Hepatocyte (in vitro differentiated cells): ENCODE measurements at regions not wholly inside any gene's neighbourhood (a gene's known extent, or its start where the extent isn't known, plus 50 kb on each side); places are given as distances from the start of the nearest gene placed in this dataset.

Experiments used
- DNase-seq: peaks from one replicate; pipeline ENCODE4 v3.0.0-alpha.2; 2016; ENCODE audit warnings: low spot score
- H2AFZ ChIP-seq: fragments of 200-600 bp; sonication (generic); 2 replicates; pipeline ENCODE4 v1.6.0; 2016; ENCODE audit warnings: antibody characterized with exemption, mild to moderate bottlenecking
- H3K27ac ChIP-seq: fragments of 200-600 bp; sonication (generic); 2 replicates; pipeline ENCODE4 v1.5.1; 2016; ENCODE audit warnings: mild to moderate bottlenecking
- H3K27me3 ChIP-seq: fragments of 200-600 bp; sonication (generic); 2 replicates; pipeline ENCODE4 v1.6.1; 2016
- H3K36me3 ChIP-seq: fragments of 200-600 bp; sonication (generic); replicated peaks from 2 replicates; pipeline ENCODE4 v1.5.1; 2016; ENCODE audit warnings: low read depth; ENCODE audit not compliant: insufficient read depth
- H3K4me1 ChIP-seq: fragments of 200-600 bp; sonication (generic); 2 replicates; pipeline ENCODE4 v1.5.1; 2016; ENCODE audit warnings: mild to moderate bottlenecking, moderate library complexity; ENCODE audit not compliant: insufficient read depth
- H3K4me2 ChIP-seq: fragments of 200-600 bp; sonication (generic); 2 replicates; pipeline ENCODE4 v1.6.0; 2016
- H3K4me3 ChIP-seq: fragments of 200-600 bp; sonication (generic); 2 replicates; pipeline ENCODE4 v1.5.1; 2016; ENCODE audit warnings: mild to moderate bottlenecking
- H3K79me2 ChIP-seq: fragments of 200-600 bp; sonication (generic); 2 replicates; pipeline ENCODE4 v1.6.0; 2017; ENCODE audit warnings: mild to moderate bottlenecking
- H3K9me2 ChIP-seq: fragments of 200-600 bp; sonication (generic); replicated peaks from 2 replicates; pipeline ENCODE4 v1.6.0; 2017; ENCODE audit warnings: mild to moderate bottlenecking; ENCODE audit not compliant: insufficient read depth
- H3K9me3 ChIP-seq: fragments of 200-600 bp; sonication (generic); 2 replicates; pipeline ENCODE4 v1.5.1; 2016; ENCODE audit warnings: low read depth, mild to moderate bottlenecking
- H4K20me1 ChIP-seq: fragments of 200-600 bp; sonication (generic); 2 replicates; pipeline ENCODE4 v1.6.0; 2016; ENCODE audit warnings: mild to moderate bottlenecking; ENCODE audit not compliant: insufficient read depth, poor library complexity, severe bottlenecking
- EZH2 ChIP-seq: fragments of 200-600 bp; sonication (generic); IDR thresholded peaks from 2 replicates; pipeline ENCODE4 v1.6.1; 2016; ENCODE audit warnings: antibody characterized with exemption, mild to moderate bottlenecking, borderline replicate concordance
- EZH2phosphoT487 ChIP-seq: fragments of 200-600 bp; sonication (generic); IDR thresholded peaks from one replicate; pipeline ENCODE4 v1.6.1; 2018; ENCODE audit warnings: antibody characterized with exemption, mild to moderate bottlenecking, low read depth, moderate library complexity; ENCODE audit not compliant: unreplicated experiment, severe bottlenecking
- WGBS: methylation state at CpG from one replicate; pipeline ENCODE4 v1.1.6; 2016; ENCODE audit warnings: low lambda C conversion rate; ENCODE audit errors: missing lambda C conversion rate; 5-methylcytosine and 5-hydroxymethylcytosine counted together
- TF ChIP-seq, protein P1 (sequence below): fragments of 200-600 bp; sonication (generic); IDR thresholded peaks from 2 replicates; pipeline ENCODE4 v1.5.1; 2016; ENCODE audit warnings: antibody characterized with exemption, mild to moderate bottlenecking; ENCODE audit not compliant: poor library complexity

DNA sequence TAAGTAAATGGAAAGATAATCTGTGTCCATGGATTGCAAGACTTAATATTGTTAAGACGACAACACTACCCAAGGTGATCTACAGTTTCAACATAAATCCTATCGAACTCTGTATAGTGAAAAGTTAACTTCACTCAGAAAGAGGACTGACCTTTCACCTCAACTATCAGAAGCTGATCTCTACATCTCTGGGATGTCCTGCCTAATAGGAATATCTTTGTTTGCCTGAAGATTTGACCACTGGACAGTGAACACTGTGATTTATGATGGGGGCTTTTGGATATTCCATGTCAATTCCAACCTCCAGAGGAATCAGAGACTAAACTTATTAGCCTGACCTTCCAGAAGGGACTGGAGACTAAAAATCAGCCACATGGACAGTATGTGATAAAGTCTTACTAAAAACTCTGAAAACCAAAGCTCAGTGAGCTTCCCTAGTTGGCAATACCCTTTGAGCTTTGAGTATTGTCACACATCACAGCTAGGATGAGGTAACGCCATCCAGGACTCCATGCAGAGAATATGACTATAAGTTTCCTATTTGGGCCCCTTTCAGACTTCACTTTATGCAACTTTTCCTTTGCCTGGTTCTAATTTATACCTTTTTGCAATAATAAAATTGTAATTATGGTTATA lies 164.9 kb upstream of the SETMAR start:
- no peaks in the 10 kb centered on the region for H3K36me3 ChIP-seq
- no peak for DNase-seq
- no peaks in the 10 kb centered on the region for H4K20me1 ChIP-seq
- H3K79me2 ChIP-seq = no peaks in the 10 kb centered on the region
- TF ChIP-seq EZH2phosphoT487 (no peak), EZH2 (no peak)
- TF ChIP-seq, protein P1, sequence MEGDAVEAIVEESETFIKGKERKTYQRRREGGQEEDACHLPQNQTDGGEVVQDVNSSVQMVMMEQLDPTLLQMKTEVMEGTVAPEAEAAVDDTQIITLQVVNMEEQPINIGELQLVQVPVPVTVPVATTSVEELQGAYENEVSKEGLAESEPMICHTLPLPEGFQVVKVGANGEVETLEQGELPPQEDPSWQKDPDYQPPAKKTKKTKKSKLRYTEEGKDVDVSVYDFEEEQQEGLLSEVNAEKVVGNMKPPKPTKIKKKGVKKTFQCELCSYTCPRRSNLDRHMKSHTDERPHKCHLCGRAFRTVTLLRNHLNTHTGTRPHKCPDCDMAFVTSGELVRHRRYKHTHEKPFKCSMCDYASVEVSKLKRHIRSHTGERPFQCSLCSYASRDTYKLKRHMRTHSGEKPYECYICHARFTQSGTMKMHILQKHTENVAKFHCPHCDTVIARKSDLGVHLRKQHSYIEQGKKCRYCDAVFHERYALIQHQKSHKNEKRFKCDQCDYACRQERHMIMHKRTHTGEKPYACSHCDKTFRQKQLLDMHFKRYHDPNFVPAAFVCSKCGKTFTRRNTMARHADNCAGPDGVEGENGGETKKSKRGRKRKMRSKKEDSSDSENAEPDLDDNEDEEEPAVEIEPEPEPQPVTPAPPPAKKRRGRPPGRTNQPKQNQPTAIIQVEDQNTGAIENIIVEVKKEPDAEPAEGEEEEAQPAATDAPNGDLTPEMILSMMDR = no peak
- H3K9me3 ChIP-seq = no peaks in the 10 kb centered on the region
- H3K4me1 ChIP-seq = peaks cover 12% of the 10 kb centered on the region
- no peaks in the 10 kb centered on the region for H3K27me3 ChIP-seq
- H2AFZ ChIP-seq = no peak overlapping the region
- WGBS = 67% methylated on average over 3 of the region's 3 CpGs
- H3K4me2 ChIP-seq = no peak overlapping the region
- no peak overlapping the region for H3K4me3 ChIP-seq
- peak overlapping the region; percentile 50 for H3K27ac ChIP-seq
- H3K9me2 ChIP-seq = no peaks in the 10 kb centered on the region

DNA sequence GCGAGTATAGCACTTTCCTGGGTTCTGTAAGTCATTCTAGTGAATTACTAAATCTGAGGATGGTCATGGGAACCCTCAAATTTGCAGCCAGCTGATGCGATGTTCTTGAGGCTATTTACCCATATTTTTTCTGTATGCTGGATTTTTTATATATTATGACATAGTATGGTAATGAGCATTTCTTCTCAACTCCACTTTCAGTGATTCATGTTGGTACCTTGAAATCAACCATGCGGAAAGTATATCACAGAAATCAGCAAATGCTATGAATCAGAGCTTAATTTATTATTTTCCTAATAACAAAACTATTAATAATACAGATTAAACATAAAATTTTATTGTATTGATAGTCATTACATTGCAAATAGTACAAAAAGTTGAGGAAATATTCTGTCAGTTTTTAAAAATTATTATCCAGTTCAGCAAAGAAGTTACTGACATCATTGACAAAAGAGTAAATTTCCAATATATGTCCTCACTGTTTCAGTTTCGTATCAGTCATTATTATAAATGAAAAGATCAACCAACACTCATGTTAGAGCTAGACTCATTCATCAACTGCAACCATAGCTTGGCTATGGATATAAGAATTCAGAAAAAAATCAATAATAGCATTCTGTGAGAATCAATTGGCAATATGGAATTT lies 164.3 kb upstream of the SETMAR start:
- no peak overlapping the region for H2AFZ ChIP-seq
- peaks cover 12% of the 10 kb centered on the region for H3K4me1 ChIP-seq
- H3K4me2 ChIP-seq = no peak overlapping the region
- no peaks in the 10 kb centered on the region for H3K79me2 ChIP-seq
- no peaks in the 10 kb centered on the region for H3K27me3 ChIP-seq
- H3K9me3 ChIP-seq = no peaks in the 10 kb centered on the region
- no peak overlapping the region for H3K27ac ChIP-seq
- TF ChIP-seq EZH2 (no peak), EZH2phosphoT487 (no peak)
- TF ChIP-seq, protein P1 = no peak
- H3K9me2 ChIP-seq = no peaks in the 10 kb centered on the region
- WGBS = 93% methylated on average over 4 of the region's 4 CpGs
- no peaks in the 10 kb centered on the region for H4K20me1 ChIP-seq
- DNase-seq = no peak
- no peak overlapping the region for H3K4me3 ChIP-seq
- no peaks in the 10 kb centered on the region for H3K36me3 ChIP-seq

DNA sequence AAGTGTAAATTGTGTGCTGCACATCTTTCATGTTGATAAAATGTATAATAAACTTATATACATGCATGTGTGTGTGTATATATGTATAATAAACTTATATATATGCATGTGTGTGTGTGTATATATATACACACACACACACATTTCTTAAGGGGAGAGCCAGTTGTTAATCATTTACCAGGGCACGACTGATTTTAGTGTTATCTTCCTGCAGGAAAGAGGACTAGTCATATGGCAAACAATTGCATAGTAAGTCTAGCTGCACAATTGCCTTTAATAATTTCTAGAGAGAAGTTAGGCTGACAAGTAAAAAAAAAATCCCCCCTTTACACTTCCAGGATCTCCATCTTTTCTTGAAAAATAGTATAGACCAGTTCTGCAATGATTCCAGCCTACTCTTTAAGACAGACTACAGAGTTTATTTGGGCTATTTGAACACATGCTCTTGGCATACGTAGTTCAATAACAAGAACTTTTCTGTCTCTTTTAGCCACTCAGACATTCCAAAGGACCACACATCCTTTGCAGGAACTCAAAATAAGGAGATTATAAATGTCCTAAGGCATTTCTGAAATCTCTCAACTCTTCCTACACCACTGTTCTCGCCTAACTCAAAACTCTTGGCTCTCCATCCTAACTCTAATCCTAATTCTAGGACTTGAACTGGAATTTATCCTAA lies 163.6 kb upstream of the SETMAR start:
- peak overlapping the region; percentile 67 for H3K27ac ChIP-seq
- H2AFZ ChIP-seq = peak overlapping the region; percentile 19
- H3K4me3 ChIP-seq = no peak overlapping the region
- H3K9me3 ChIP-seq = no peaks in the 10 kb centered on the region
- 61% methylated on average over 3 of the region's 3 CpGs for WGBS
- H3K36me3 ChIP-seq = no peaks in the 10 kb centered on the region
- H3K27me3 ChIP-seq = no peaks in the 10 kb centered on the region
- no peaks in the 10 kb centered on the region for H4K20me1 ChIP-seq
- no peaks in the 10 kb centered on the region for H3K79me2 ChIP-seq
- peak overlapping the region; percentile 60 for H3K4me2 ChIP-seq
- peak; percentile 55 for DNase-seq
- no peaks in the 10 kb centered on the region for H3K9me2 ChIP-seq
- peaks cover 12% of the 10 kb centered on the region for H3K4me1 ChIP-seq
- no peak for TF ChIP-seq EZH2

DNA sequence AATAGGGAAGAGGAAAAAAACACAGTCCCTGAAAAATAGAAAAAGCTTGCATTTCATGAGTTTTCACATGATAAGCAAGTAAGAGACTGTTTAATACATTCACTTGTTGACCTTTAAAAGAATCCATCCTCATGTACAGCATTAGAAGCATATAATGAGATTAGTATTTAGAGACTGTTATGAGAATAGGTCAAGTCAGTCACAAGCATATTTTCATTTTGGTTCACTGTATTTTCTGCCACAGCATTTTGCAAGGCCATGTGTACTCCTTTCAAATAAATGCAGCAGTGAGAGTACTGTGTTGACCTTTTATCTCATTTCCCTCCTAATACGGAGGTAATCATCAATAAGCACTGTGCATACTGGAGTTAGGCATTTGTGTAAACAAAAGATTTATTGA lies 162.2 kb upstream of the SETMAR start:
- H4K20me1 ChIP-seq = no peaks in the 10 kb centered on the region
- no peaks in the 10 kb centered on the region for H3K36me3 ChIP-seq
- no peaks in the 10 kb centered on the region for H3K9me2 ChIP-seq
- H3K4me3 ChIP-seq = no peak overlapping the region
- no peaks in the 10 kb centered on the region for H3K27me3 ChIP-seq
- DNase-seq = no peak
- WGBS = 21% methylated on average over 1 of the region's 1 CpG
- peaks cover 12% of the 10 kb centered on the region for H3K4me1 ChIP-seq
- TF ChIP-seq, protein P1 = no peak
- TF ChIP-seq EZH2 (no peak), EZH2phosphoT487 (no peak)
- H3K4me2 ChIP-seq = no peak overlapping the region
- no peak overlapping the region for H2AFZ ChIP-seq
- H3K27ac ChIP-seq = no peak overlapping the region
- no peaks in the 10 kb centered on the region for H3K79me2 ChIP-seq
- no peaks in the 10 kb centered on the region for H3K9me3 ChIP-seq
